Keratinocyte (primary cell): ENCODE measurements at regions not wholly inside any gene's neighbourhood (a gene's known extent, or its start where the extent isn't known, plus 50 kb on each side); places are given as distances from the start of the nearest gene placed in this dataset.

ENCODE experiments used
- CTCF ChIP-seq, 3 experiments: IDR thresholded peaks in 1 of 3; conservative IDR thresholded peaks in 1 of 3; optimal IDR thresholded peaks in 1 of 3; 2 replicates in 2 of 3; 3 replicates in 1 of 3; pipeline versions ENCODE3 to v1.5.1; 2011; ENCODE audit warnings: low read length in 3 of 3, mild to moderate bottlenecking in 3 of 3, moderate library complexity in 2 of 3, control low read depth in 1 of 3, inconsistent platforms in 1 of 3; ENCODE audit not compliant: insufficient read depth in 2 of 3; ENCODE audit errors: extremely low read depth in 1 of 3
- EZH2 ChIP-seq: IDR thresholded peaks from one replicate; pipeline ENCODE4 v1.6.1; 2012; ENCODE audit warnings: inconsistent platforms, mild to moderate bottlenecking, low read length, moderate library complexity

GRCh38 chr5:101142102-101142501 lies 239.0 kb upstream of the ST8SIA4 start:
- TF ChIP-seq CTCF (optimal IDR thresholded peaks at IDR 0.05 in 1 of 3, IDR thresholded peaks at IDR 0.05 in 1 of 3, conservative IDR thresholded peaks at IDR 0.05 in 1 of 3; ENCODE audit: extremely low read depth in 1 of 3, insufficient read depth in 2 of 3, low read length in 3 of 3) = no peak
- TF ChIP-seq EZH2 = no peak
